Thyroid gland (tissue), 4 donors: ENCODE measurements at regions not wholly inside any gene's neighbourhood (a gene's known extent, or its start where the extent isn't known, plus 50 kb on each side); places are given as distances from the start of the nearest gene placed in this dataset.

Experiments
- POLR2A ChIP-seq, 2 donors: fragments of 450-650 bp; IDR thresholded peaks; one replicate each; pipeline ENCODE4 v1.6.1; 2017; ENCODE audit warnings: antibody characterized with exemption in 2 of 2, mild to moderate bottlenecking in 2 of 2, moderate library complexity in 1 of 2
- TF ChIP-seq, protein P1 (sequence below), 6 experiments: fragments of 200-600 bp in 3 of 6; fragments of 450-650 bp in 3 of 6; sonication (generic) in 3 of 6; IDR thresholded peaks; one replicate each; pipeline ENCODE4 v1.5.1; 2016 to 2019; ENCODE audit warnings: antibody characterized with exemption in 6 of 6, mild to moderate bottlenecking in 2 of 6, inconsistent platforms in 1 of 6, moderate library complexity in 1 of 6

- TF ChIP-seq, protein P1, sequence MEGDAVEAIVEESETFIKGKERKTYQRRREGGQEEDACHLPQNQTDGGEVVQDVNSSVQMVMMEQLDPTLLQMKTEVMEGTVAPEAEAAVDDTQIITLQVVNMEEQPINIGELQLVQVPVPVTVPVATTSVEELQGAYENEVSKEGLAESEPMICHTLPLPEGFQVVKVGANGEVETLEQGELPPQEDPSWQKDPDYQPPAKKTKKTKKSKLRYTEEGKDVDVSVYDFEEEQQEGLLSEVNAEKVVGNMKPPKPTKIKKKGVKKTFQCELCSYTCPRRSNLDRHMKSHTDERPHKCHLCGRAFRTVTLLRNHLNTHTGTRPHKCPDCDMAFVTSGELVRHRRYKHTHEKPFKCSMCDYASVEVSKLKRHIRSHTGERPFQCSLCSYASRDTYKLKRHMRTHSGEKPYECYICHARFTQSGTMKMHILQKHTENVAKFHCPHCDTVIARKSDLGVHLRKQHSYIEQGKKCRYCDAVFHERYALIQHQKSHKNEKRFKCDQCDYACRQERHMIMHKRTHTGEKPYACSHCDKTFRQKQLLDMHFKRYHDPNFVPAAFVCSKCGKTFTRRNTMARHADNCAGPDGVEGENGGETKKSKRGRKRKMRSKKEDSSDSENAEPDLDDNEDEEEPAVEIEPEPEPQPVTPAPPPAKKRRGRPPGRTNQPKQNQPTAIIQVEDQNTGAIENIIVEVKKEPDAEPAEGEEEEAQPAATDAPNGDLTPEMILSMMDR (IDR thresholded peaks at IDR 0.05), result no peak
- no peak for TF ChIP-seq POLR2A (IDR thresholded peaks at IDR 0.05)
These were observed 251.9 kb downstream of the SEC23A start for GRCh38 chr14:38851111-38851510.
